NCI-H146 treated with DMSO at 0.1 percent for 48 hours (cell line): ENCODE measurements at regions not wholly inside any gene's neighbourhood (a gene's known extent, or its start where the extent isn't known, plus 50 kb on each side); places are given as distances from the start of the nearest gene placed in this dataset.
"Not testable (repeated sequence)": the region's sequence is repeated elsewhere in the genome, so short reads cannot be mapped to it uniquely, and the experiment has no call there.

Experiments used
- DNase-seq: peaks from one replicate; lab custom pipeline; 2025; ENCODE audit not compliant: unreplicated experiment; lab: John Stamatoyannopoulos, UW

- no peak for DNase-seq
These were observed 50.6 kb upstream of the SLC44A3 start for GRCh38 chr1:94769551-94769950.

GRCh38 chr1:94768036-94768435 lies 52.1 kb upstream of the SLC44A3 start:
- no peak for DNase-seq

GRCh38 chr1:94765958-94766357 lies 54.2 kb upstream of the SLC44A3 start:
- DNase-seq, result no peak

- no peak for DNase-seq
These were observed 61.0 kb upstream of the SLC44A3 start for GRCh38 chr1:94759188-94759587.

- DNase-seq, result no peak
These were observed 62.2 kb upstream of the SLC44A3 start for GRCh38 chr1:94757931-94758330.

GRCh38 chr1:94755675-94756074 lies 64.5 kb upstream of the SLC44A3 start:
- no peak for DNase-seq

GRCh38 chr1:94755016-94755415 lies 65.1 kb upstream of the SLC44A3 start:
- not testable (repeated sequence) for DNase-seq

GRCh38 chr1:94754570-94754969 lies 65.6 kb upstream of the SLC44A3 start:
- DNase-seq, result no peak

GRCh38 chr1:94754095-94754494 lies 66.1 kb upstream of the SLC44A3 start:
- no peak for DNase-seq

- DNase-seq, result no peak
These were observed 66.8 kb upstream of the SLC44A3 start for GRCh38 chr1:94753171-94753972.

- DNase-seq, result not testable (repeated sequence)
These were observed 68.7 kb upstream of the SLC44A3 start for GRCh38 chr1:94751483-94751882.

- DNase-seq, result no peak
These were observed 73.3 kb upstream of the SLC44A3 start for GRCh38 chr1:94746635-94747525.

- no peak for DNase-seq
These were observed 74.4 kb upstream of the SLC44A3 start for GRCh38 chr1:94745742-94746141.

- DNase-seq, result no peak
These were observed 76.3 kb upstream of the SLC44A3 start for GRCh38 chr1:94743862-94744261.

GRCh38 chr1:94741996-94742395 lies 78.2 kb upstream of the SLC44A3 start:
- DNase-seq, result no peak

GRCh38 chr1:94741510-94741909 lies 78.6 kb upstream of the SLC44A3 start:
- DNase-seq, result no peak

GRCh38 chr1:94739521-94740061 lies 80.6 kb upstream of the SLC44A3 start:
- DNase-seq, result no peak

GRCh38 chr1:94738371-94738770 lies 81.8 kb upstream of the SLC44A3 start:
- DNase-seq, result no peak

- DNase-seq, result no peak
These were observed 82.8 kb upstream of the SLC44A3 start for GRCh38 chr1:94737124-94737998.

GRCh38 chr1:94736549-94736948 lies 83.6 kb upstream of the SLC44A3 start:
- DNase-seq, result no peak

- DNase-seq, result no peak
These were observed 84.1 kb upstream of the SLC44A3 start for GRCh38 chr1:94736073-94736472.
